MCF 10A (cell line): ENCODE measurements at regions not wholly inside any gene's neighbourhood (a gene's known extent, or its start where the extent isn't known, plus 50 kb on each side); places are given as distances from the start of the nearest gene placed in this dataset.

Source experiments
- BruUV-seq: library from RNA; stranded (reverse); fragments of 400-500 nt; replicated peaks from 2 replicates; lab custom pipeline; 2021; lab: Mats Ljungman, UMichigan
- CTCF ChIA-PET: fragments of 300-600 bp; sonication (Branson Sonifier 250); formaldehyde crosslinking; extraction: SDS; loops from one replicate; lab custom pipeline; 2021; ENCODE audit warnings: antibody characterized with exemption, inconsistent platforms; lab: Yijun Ruan, JAX
- POLR2A ChIA-PET: fragments of 300-600, 350-650 bp; sonication (Branson Sonifier 250); formaldehyde crosslinking; extraction: SDS; loops from one replicate; lab custom pipeline; 2020; ENCODE audit warnings: antibody characterized with exemption, inconsistent platforms; lab: Yijun Ruan, JAX
- DNase-seq: peaks from one replicate; pipeline ENCODE4 v3.0.0-alpha.2; 2018; ENCODE audit not compliant: unreplicated experiment
- H3K27ac Mint-ChIP-seq: one replicate; pipeline ENCODE4 v1.8.0; 2022; ENCODE audit warnings: mild to moderate bottlenecking, low read depth, mixed read lengths; ENCODE audit not compliant: unreplicated experiment
- H3K27me3 Mint-ChIP-seq: one replicate; pipeline ENCODE4 v1.8.0; 2022; ENCODE audit warnings: mixed read lengths; ENCODE audit not compliant: insufficient read depth, unreplicated experiment
- H3K36me3 Mint-ChIP-seq: one replicate; pipeline ENCODE4 v1.8.0; 2022; ENCODE audit warnings: mild to moderate bottlenecking, moderate library complexity, mixed read lengths; ENCODE audit not compliant: insufficient read depth, unreplicated experiment
- H3K4me1 Mint-ChIP-seq: one replicate; pipeline ENCODE4 v1.8.0; 2022; ENCODE audit warnings: mixed read lengths; ENCODE audit not compliant: insufficient read depth, unreplicated experiment
- H3K4me3 Mint-ChIP-seq: one replicate; pipeline ENCODE4 v1.8.0; 2022; ENCODE audit warnings: mild to moderate bottlenecking, moderate library complexity, mixed read lengths; ENCODE audit not compliant: unreplicated experiment
- H3K9me3 Mint-ChIP-seq: one replicate; pipeline ENCODE4 v1.8.0; 2022; ENCODE audit warnings: mixed read lengths; ENCODE audit not compliant: unreplicated experiment
- intact Hi-C: fragments of 100-400 bp; cut with micrococcal nuclease; formaldehyde crosslinking; loops from 2 replicates; pipeline ENCODE4 v1.14.1; 2022
- TF ChIP-seq, protein P1 (sequence below): fragments of 200-600 bp; IDR thresholded peaks from one replicate; pipeline ENCODE4 v1.8.0; 2022; ENCODE audit warnings: antibody characterized with exemption, mild to moderate bottlenecking; ENCODE audit not compliant: unreplicated experiment

DNA sequence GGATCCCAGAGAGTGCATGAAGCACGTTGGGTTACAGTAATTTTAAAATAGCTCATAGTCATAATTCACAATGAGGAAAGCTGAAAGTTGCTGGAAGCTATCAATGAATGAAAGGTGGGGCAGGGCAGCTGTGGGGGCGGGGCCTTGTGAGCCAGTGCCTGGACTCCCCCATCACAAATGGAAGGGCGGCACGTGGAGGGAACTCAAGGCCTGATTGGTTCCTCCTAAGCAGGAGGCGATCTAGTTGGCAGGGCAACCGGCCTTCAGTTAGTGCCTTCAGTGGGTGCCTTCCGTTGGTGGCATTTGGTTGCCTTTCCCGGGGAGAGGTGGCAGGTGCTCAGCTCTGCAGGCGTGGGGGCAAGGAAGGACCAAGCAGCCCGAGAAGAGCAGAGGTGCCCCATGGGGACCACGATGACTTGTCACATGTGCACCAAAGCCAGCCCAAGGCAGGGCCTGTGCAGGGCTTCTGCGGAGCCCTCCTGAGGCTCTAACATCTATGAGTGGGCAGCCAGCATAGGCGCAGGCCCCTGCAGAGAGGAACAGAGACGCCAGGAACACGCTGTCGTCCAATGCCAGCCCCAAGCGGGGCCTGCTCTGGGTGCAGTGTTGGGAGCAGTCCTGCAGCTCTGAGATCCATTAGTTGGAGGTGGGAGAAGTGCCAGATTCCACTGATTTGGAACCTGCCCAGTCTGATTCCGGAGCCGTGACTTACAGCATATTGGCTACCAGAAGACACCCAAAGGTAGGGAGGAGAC, 59.8 kb upstream of the PDSS1 start:
- intact Hi-C loops = no loop called here

DNA sequence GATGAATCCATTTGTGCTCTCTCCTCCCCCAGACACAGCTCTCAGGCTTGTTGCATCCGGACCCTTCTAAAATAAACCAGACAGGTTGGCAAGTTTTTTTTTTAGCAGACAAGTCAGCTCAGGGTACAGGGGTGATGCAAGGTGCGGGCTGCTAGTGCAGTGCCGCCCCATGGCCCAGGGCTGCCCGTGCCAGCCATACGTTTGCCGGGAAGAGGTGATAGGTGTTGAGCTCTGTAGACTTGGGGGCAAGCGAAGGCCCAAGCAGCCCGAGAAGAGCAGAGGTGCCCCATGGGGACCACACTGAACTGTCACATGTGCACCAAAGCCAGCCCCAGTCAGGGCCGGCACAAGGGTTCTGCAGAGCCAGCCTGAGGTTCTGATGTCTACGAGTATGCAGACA, 57.1 kb upstream of the PDSS1 start:
- no peaks in the 10 kb centered on the region for H3K36me3 Mint-ChIP-seq
- peaks cover 7% of the 10 kb centered on the region for H3K9me3 Mint-ChIP-seq
- H3K4me3 Mint-ChIP-seq = no peak overlapping the region
- CTCF ChIA-PET = no interaction called here
- TF ChIP-seq, protein P1, sequence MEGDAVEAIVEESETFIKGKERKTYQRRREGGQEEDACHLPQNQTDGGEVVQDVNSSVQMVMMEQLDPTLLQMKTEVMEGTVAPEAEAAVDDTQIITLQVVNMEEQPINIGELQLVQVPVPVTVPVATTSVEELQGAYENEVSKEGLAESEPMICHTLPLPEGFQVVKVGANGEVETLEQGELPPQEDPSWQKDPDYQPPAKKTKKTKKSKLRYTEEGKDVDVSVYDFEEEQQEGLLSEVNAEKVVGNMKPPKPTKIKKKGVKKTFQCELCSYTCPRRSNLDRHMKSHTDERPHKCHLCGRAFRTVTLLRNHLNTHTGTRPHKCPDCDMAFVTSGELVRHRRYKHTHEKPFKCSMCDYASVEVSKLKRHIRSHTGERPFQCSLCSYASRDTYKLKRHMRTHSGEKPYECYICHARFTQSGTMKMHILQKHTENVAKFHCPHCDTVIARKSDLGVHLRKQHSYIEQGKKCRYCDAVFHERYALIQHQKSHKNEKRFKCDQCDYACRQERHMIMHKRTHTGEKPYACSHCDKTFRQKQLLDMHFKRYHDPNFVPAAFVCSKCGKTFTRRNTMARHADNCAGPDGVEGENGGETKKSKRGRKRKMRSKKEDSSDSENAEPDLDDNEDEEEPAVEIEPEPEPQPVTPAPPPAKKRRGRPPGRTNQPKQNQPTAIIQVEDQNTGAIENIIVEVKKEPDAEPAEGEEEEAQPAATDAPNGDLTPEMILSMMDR = no peak
- H3K27me3 Mint-ChIP-seq = peaks cover 19% of the 10 kb centered on the region
- no peak for DNase-seq
- POLR2A ChIA-PET = no interaction called here
- H3K4me1 Mint-ChIP-seq = no peaks in the 10 kb centered on the region
- no peak overlapping the region for H3K27ac Mint-ChIP-seq
- BruUV-seq = no TSS peak
- intact Hi-C loops = no loop called here

More for the DNA sequence above, 59.8 kb upstream of the PDSS1 start:
- Mint-ChIP-seq H3K36me3 (no peaks in the 10 kb centered on the region), H3K27me3 (peaks cover 20% of the 10 kb centered on the region), H3K27ac (no peak overlapping the region), H3K4me3 (no peak overlapping the region), H3K9me3 (peaks cover 7% of the 10 kb centered on the region), H3K4me1 (no peaks in the 10 kb centered on the region)
- CTCF ChIA-PET = no interaction called here
- POLR2A ChIA-PET = no interaction called here
- no peak for DNase-seq
- TF ChIP-seq, protein P1 = no peak
- BruUV-seq = no TSS peak

DNA sequence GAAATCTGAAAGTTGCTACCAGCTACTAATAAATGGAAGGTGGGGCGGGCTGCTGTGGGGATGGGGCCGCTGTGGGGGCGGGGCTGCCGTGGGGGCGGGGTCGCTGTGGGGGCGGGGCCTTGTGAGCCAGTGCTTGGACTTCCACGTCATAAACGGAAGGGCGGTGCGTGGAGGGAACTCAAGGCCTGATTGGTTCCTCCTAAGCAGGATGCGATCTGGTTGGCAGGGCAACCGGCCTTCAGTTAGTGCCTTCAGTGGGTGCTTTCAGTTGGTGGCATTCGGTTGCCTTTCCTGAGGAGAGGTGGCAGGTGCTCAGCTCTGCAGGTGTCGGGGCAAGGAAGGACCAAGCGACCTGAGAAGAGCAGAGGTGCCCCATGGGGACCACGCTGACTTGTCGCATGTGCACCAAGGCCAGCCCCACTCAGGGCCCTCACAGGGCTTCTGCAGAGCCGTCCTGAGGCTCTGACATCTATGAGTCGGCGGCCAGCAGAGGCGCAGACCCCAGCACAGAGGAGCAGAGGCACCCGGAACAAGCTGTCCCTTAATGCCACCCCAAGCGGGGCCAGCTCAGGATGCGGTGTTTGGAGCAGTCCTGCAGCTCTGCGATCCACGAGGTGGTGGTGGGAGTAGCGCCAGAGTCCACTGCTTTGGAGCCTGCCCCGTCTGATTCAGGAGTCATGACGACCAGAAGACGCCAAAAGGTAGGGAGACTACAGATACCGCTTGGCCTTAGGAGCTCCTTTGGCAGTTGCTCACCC, 54.4 kb upstream of the PDSS1 start:
- Mint-ChIP-seq H3K9me3 (peaks cover 7% of the 10 kb centered on the region), H3K4me3 (no peak overlapping the region), H3K4me1 (no peaks in the 10 kb centered on the region), H3K27me3 (no peaks in the 10 kb centered on the region), H3K27ac (no peak overlapping the region), H3K36me3 (no peaks in the 10 kb centered on the region)
- TF ChIP-seq, protein P1 = no peak
- intact Hi-C loops = no loop called here
- BruUV-seq = no TSS peak
- CTCF ChIA-PET = interaction anchor here (0.6 kb wide), 1 partner anchor 403 kb away, joined by 3 read pairs; no protein-coding TSS in a partner anchor
- DNase-seq = no peak
- POLR2A ChIA-PET = no interaction called here

DNA sequence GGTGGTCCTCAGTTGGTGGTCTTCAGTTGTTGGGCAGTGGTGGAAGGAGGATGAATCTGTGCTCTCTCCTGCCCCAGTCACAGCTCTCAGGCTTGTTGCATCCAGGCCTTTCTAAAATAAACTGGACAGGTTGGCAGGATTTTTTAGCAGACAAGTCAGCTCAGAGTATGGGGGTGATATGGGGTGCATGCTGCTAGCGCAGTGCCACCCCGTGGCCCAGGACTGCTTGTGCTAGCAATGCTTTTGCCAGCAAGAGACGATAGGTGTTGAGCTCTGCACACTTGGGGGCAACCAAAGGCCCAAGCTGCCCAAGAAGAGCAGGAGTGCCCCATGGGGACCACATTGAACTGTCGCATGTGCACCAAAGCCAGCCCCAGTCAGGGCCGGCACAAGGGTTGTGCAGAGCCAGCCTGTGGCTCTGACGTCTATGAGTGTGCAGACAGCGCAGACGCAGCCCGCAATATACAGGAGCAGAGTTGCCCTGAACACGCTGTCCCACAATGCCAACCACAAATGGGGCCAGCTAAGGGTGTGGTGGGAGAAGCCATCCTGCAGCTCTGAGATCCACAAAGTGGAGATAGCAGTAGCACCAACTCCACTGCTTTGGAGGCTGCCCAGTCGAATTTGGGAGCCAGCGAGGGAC, 49.8 kb upstream of the PDSS1 start:
- no peaks in the 10 kb centered on the region for H3K4me1 Mint-ChIP-seq
- no peaks in the 10 kb centered on the region for H3K9me3 Mint-ChIP-seq
- TF ChIP-seq, protein P1 = no peak
- no peak overlapping the region for H3K4me3 Mint-ChIP-seq
- H3K27me3 Mint-ChIP-seq = no peaks in the 10 kb centered on the region
- DNase-seq = no peak
- ChIA-PET CTCF (no interaction called here), POLR2A (no interaction called here)
- intact Hi-C loops = no loop called here
- no peaks in the 10 kb centered on the region for H3K36me3 Mint-ChIP-seq
- no peak overlapping the region for H3K27ac Mint-ChIP-seq
- BruUV-seq = no TSS peak
